IMR-90 (cell line): ENCODE measurements at regions not wholly inside any gene's neighbourhood (a gene's known extent, or its start where the extent isn't known, plus 50 kb on each side); places are given as distances from the start of the nearest gene placed in this dataset.

ENCODE experiments used
- ATAC-seq: fragments of 200-7000 bp; cut with Tn5 transposase; 2 replicates; pipeline ENCODE4 v1.9.1; 2020; ENCODE audit warnings: low read depth, mild to moderate bottlenecking, moderate library complexity
- BruUV-seq: library from RNA; stranded (reverse); fragments of 400-500 nt; replicated peaks from 2 replicates; lab custom pipeline; 2021; lab: Mats Ljungman, UMichigan
- CTCF ChIA-PET: fragments of 300-600 bp; formaldehyde crosslinking; extraction: SDS; loops from one replicate; lab custom pipeline; 2021; ENCODE audit warnings: antibody characterized with exemption; lab: Yijun Ruan, JAX
- POLR2A ChIA-PET: fragments of 300-600 bp; sonication (Branson Sonifier 250); formaldehyde crosslinking; loops from one replicate; lab custom pipeline; 2022; ENCODE audit warnings: antibody characterized with exemption; ENCODE audit not compliant: unreplicated experiment; lab: Charles Lee
- DNase-seq: peaks from one replicate; pipeline ENCODE4 v3.0.0; 2013
- H2AFZ ChIP-seq: replicated peaks from 2 replicates; pipeline ENCODE3; 2013; ENCODE audit warnings: low read length, mild to moderate bottlenecking; ENCODE audit not compliant: poor library complexity
- H2AK5ac ChIP-seq: 2 replicates; pipeline ENCODE4 v1.6.1; 2013; ENCODE audit warnings: low read depth, low read length, inconsistent platforms
- H2AK9ac ChIP-seq: replicated peaks from 2 replicates; pipeline ENCODE3; 2013; ENCODE audit warnings: mild to moderate bottlenecking, low read depth, low read length, moderate library complexity; ENCODE audit not compliant: poor library complexity
- H2BK120ac ChIP-seq: 2 replicates; pipeline ENCODE4 v1.6.1; 2013; ENCODE audit warnings: low read depth, low read length, inconsistent platforms
- H2BK15ac ChIP-seq: 3 replicates; pipeline ENCODE4 v1.6.1; 2013; ENCODE audit warnings: low read depth, low read length, inconsistent platforms
- H2BK20ac ChIP-seq: 2 replicates; pipeline ENCODE4 v1.6.1; 2013; ENCODE audit warnings: low read depth, mild to moderate bottlenecking, inconsistent platforms, low read length, moderate library complexity
- H2BK5ac ChIP-seq: 2 replicates; pipeline ENCODE4 v1.6.1; 2013; ENCODE audit warnings: mild to moderate bottlenecking, low read depth, low read length, inconsistent platforms; ENCODE audit not compliant: poor library complexity, severe bottlenecking
- H3K14ac ChIP-seq: replicated peaks from 2 replicates; pipeline ENCODE4 v1.6.1; 2013; ENCODE audit warnings: low read depth, low read length, inconsistent platforms
- H3K18ac ChIP-seq: 2 replicates; pipeline ENCODE4 v1.6.1; 2013; ENCODE audit warnings: low read depth, low read length, control low read depth
- H3K23ac ChIP-seq: 2 replicates; pipeline ENCODE4 v1.6.1; 2013; ENCODE audit warnings: low read depth, low read length, inconsistent platforms
- H3K27ac ChIP-seq: 2 replicates; pipeline ENCODE4 v1.5.1; 2013; ENCODE audit warnings: mild to moderate bottlenecking, control low read depth, low read length; ENCODE audit not compliant: insufficient read depth
- H3K27me3 ChIP-seq: 2 replicates; pipeline ENCODE4 v1.6.1; 2013; ENCODE audit warnings: low read length; ENCODE audit not compliant: control insufficient read depth, insufficient read depth
- H3K36me3 ChIP-seq: 2 replicates; pipeline ENCODE4 v1.6.1; 2013; ENCODE audit warnings: low read length, mixed read lengths; ENCODE audit not compliant: control insufficient read depth, insufficient read depth
- H3K4ac ChIP-seq: 2 replicates; pipeline ENCODE4 v1.6.1; 2013; ENCODE audit warnings: low read depth, low read length, inconsistent platforms
- H3K4me1 ChIP-seq: 2 replicates; pipeline ENCODE4 v1.6.1; 2013; ENCODE audit warnings: low read length, mixed read lengths; ENCODE audit not compliant: control insufficient read depth, insufficient read depth
- H3K4me2 ChIP-seq: 2 replicates; pipeline ENCODE4 v1.6.1; 2013; ENCODE audit warnings: low read depth, mild to moderate bottlenecking, control low read depth, low read length, moderate library complexity
- H3K4me3 ChIP-seq: 2 replicates; pipeline ENCODE4 v1.5.1; 2013; ENCODE audit warnings: low read depth, mild to moderate bottlenecking, control low read depth, low read length, moderate library complexity; ENCODE audit not compliant: insufficient read depth
- H3K56ac ChIP-seq: 2 replicates; pipeline ENCODE4 v1.6.1; 2013; ENCODE audit warnings: low read length, inconsistent platforms; ENCODE audit not compliant: insufficient read depth; ENCODE audit errors: extremely low read depth
- H3K79me1 ChIP-seq, 2 experiments: 2 replicates each; pipeline ENCODE4 v1.6.1; 2013; ENCODE audit warnings: low read length in 2 of 2, inconsistent platforms in 1 of 2, low read depth in 1 of 2
- H3K9ac ChIP-seq: 2 replicates; pipeline ENCODE4 v1.6.1; 2013; ENCODE audit warnings: low read depth, low read length, control low read depth
- H3K9me1 ChIP-seq: 2 replicates; pipeline ENCODE4 v1.6.1; 2013; ENCODE audit warnings: low read length, inconsistent platforms; ENCODE audit not compliant: insufficient read depth
- H3K9me3 ChIP-seq: 2 replicates; pipeline ENCODE4 v1.6.1; 2013; ENCODE audit warnings: low read length; ENCODE audit not compliant: control insufficient read depth, insufficient read depth
- H4K20me1 ChIP-seq: 2 replicates; pipeline ENCODE4 v1.6.1; 2013; ENCODE audit warnings: low read length, inconsistent platforms; ENCODE audit not compliant: insufficient read depth
- H4K5ac ChIP-seq: 2 replicates; pipeline ENCODE4 v1.6.1; 2013; ENCODE audit warnings: mild to moderate bottlenecking, low read depth, low read length, control low read depth
- H4K8ac ChIP-seq, 2 experiments: 2 replicates each; pipeline ENCODE4 v1.6.1; 2013; ENCODE audit warnings: low read depth in 2 of 2, low read length in 2 of 2, control low read depth in 1 of 2, inconsistent platforms in 1 of 2
- H4K91ac ChIP-seq: 2 replicates; pipeline ENCODE4 v1.6.1; 2013; ENCODE audit warnings: low read depth, low read length, inconsistent platforms; ENCODE audit not compliant: insufficient read depth
- BHLHE40 ChIP-seq: fragments of 150-350 bp; IDR thresholded peaks from 2 replicates; pipeline ENCODE4 v1.6.1; 2016; ENCODE audit warnings: mild to moderate bottlenecking, low read depth, low read length
- FOS ChIP-seq: fragments of 150-350 bp; IDR thresholded peaks from 2 replicates; pipeline ENCODE4 v1.6.1; 2016; ENCODE audit warnings: low read depth, low read length
- MAFK ChIP-seq: IDR thresholded peaks from 2 replicates; pipeline ENCODE4 v1.6.1; 2012; ENCODE audit warnings: low read depth, low read length, improper control_type of control experiment
- MAZ ChIP-seq: IDR thresholded peaks from 2 replicates; pipeline ENCODE4 v1.6.1; 2012; ENCODE audit warnings: low read depth, mild to moderate bottlenecking, low read length, improper control_type of control experiment, moderate library complexity, borderline replicate concordance
- MXI1 ChIP-seq: IDR thresholded peaks from 2 replicates; pipeline ENCODE4 v1.6.1; 2012; ENCODE audit warnings: low read depth, mild to moderate bottlenecking, low read length, moderate library complexity, borderline replicate concordance
- NFE2L2 ChIP-seq: fragments of 150-350 bp; IDR thresholded peaks from 2 replicates; pipeline ENCODE4 v1.6.1; 2016; ENCODE audit warnings: low read depth, mild to moderate bottlenecking, low read length
- RAD21 ChIP-seq: IDR thresholded peaks from 2 replicates; pipeline ENCODE4 v1.6.1; 2012; ENCODE audit warnings: low read length, improper control_type of control experiment
- RCOR1 ChIP-seq: IDR thresholded peaks from 2 replicates; pipeline ENCODE4 v1.6.1; 2012; ENCODE audit warnings: mild to moderate bottlenecking, low read length, improper control_type of control experiment; ENCODE audit not compliant: insufficient replicate concordance
- RFX5 ChIP-seq: IDR thresholded peaks from 2 replicates; pipeline ENCODE4 v1.8.0; 2012; ENCODE audit warnings: low read depth, mild to moderate bottlenecking, low read length, moderate library complexity
- SMC3 ChIP-seq: fragments of 150-350 bp; IDR thresholded peaks from 2 replicates; pipeline ENCODE4 v1.6.1; 2016; ENCODE audit warnings: low read depth, mild to moderate bottlenecking, antibody characterized with exemption, low read length, moderate library complexity
- WGBS, 2 experiments: methylation state at CpG; one replicate each; pipeline versions ENCODE4 v1.1.5 to v1.1.7; 2013; ENCODE audit warnings: missing lambda C conversion rate in 2 of 2; ENCODE audit not compliant: insufficient read length in 1 of 2; ENCODE audit errors: extremely low coverage in 2 of 2; 5-methylcytosine and 5-hydroxymethylcytosine counted together
- dilution Hi-C: fragments of 300-500 bp; cut with HindIII; formaldehyde crosslinking; loops from one replicate; pipeline ENCODE4 v1.14.3; 2018; ENCODE audit warnings: low sequenced_read_pairs; ENCODE audit not compliant: unreplicated experiment
- in situ Hi-C: fragments of 300-500 bp; cut with MboI; formaldehyde crosslinking; loops from 3 replicates; pipeline ENCODE4 v1.14.3; 2019; ENCODE audit warnings: low sequenced_read_pairs, inconsistent platforms, mixed read lengths
- intact Hi-C: fragments of 100-400 bp; cut with micrococcal nuclease; formaldehyde crosslinking; loops from 2 replicates; pipeline ENCODE4 v1.10.0; 2022
- TF ChIP-seq, protein P1 (sequence below): fragments of 150-350 bp; IDR thresholded peaks from 2 replicates; pipeline ENCODE4 v1.6.1; 2016; ENCODE audit warnings: low read depth, mild to moderate bottlenecking, low read length, moderate library complexity, borderline replicate concordance
- TF ChIP-seq, protein P2 (sequence below): fragments of 150-350 bp; IDR thresholded peaks from 2 replicates; pipeline ENCODE4 v1.6.1; 2017; ENCODE audit warnings: mild to moderate bottlenecking, antibody characterized with exemption, low read length, low read depth
- TF ChIP-seq, protein P3 (sequence below): conservative IDR thresholded peaks from 2 replicates; pipeline ENCODE4 v1.5.1; 2012; ENCODE audit warnings: mild to moderate bottlenecking, low read depth, low read length, improper control_type of control experiment

DNA sequence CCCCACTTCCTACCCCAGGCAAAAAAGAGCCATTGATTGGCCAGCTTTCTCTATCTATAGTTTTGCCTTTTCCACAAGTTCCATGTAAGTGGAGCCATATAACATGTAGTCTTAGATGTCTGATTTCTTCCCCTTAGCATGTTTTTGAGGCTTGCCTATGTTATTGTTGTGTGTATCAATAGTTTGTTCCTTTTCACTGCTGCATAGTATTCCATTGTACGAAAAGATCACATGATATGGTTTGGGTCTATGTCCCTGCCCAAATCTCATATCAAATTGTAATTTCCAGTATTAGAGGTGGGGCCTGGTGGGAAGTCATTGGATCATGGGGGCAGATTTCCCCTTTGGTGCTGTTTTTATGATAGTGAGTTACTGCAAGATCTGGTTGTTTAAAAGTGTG lies 93.6 kb upstream of the RFLNA start:
- H3K27me3 ChIP-seq = peaks cover 14% of the 10 kb centered on the region
- H3K23ac ChIP-seq = no peak overlapping the region
- no peak overlapping the region for H2BK20ac ChIP-seq
- no peak overlapping the region for H3K4ac ChIP-seq
- intact Hi-C loops (no loop called here), dilution Hi-C loops (no loop called here), in situ Hi-C loops (no loop called here)
- H3K9me1 ChIP-seq = no peaks in the 10 kb centered on the region
- no peak overlapping the region for H3K56ac ChIP-seq
- POLR2A ChIA-PET = no interaction called here
- H2AFZ ChIP-seq = no peak overlapping the region
- CTCF ChIA-PET = no interaction called here
- no peak overlapping the region for H2AK9ac ChIP-seq
- no peak overlapping the region for H3K18ac ChIP-seq
- TF ChIP-seq, protein P1, sequence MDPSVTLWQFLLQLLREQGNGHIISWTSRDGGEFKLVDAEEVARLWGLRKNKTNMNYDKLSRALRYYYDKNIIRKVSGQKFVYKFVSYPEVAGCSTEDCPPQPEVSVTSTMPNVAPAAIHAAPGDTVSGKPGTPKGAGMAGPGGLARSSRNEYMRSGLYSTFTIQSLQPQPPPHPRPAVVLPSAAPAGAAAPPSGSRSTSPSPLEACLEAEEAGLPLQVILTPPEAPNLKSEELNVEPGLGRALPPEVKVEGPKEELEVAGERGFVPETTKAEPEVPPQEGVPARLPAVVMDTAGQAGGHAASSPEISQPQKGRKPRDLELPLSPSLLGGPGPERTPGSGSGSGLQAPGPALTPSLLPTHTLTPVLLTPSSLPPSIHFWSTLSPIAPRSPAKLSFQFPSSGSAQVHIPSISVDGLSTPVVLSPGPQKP = no peak
- TF ChIP-seq SMC3 = no peak
- no peak for TF ChIP-seq RCOR1
- TF ChIP-seq FOS = no peak
- no peak for TF ChIP-seq RAD21
- TF ChIP-seq MAZ = no peak
- TF ChIP-seq MXI1 = no peak
- TF ChIP-seq NFE2L2 = no peak
- TF ChIP-seq, protein P2, sequence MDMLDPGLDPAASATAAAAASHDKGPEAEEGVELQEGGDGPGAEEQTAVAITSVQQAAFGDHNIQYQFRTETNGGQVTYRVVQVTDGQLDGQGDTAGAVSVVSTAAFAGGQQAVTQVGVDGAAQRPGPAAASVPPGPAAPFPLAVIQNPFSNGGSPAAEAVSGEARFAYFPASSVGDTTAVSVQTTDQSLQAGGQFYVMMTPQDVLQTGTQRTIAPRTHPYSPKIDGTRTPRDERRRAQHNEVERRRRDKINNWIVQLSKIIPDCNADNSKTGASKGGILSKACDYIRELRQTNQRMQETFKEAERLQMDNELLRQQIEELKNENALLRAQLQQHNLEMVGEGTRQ = no peak
- no peak for TF ChIP-seq BHLHE40
- TF ChIP-seq RFX5 = no peak
- TF ChIP-seq, protein P3, sequence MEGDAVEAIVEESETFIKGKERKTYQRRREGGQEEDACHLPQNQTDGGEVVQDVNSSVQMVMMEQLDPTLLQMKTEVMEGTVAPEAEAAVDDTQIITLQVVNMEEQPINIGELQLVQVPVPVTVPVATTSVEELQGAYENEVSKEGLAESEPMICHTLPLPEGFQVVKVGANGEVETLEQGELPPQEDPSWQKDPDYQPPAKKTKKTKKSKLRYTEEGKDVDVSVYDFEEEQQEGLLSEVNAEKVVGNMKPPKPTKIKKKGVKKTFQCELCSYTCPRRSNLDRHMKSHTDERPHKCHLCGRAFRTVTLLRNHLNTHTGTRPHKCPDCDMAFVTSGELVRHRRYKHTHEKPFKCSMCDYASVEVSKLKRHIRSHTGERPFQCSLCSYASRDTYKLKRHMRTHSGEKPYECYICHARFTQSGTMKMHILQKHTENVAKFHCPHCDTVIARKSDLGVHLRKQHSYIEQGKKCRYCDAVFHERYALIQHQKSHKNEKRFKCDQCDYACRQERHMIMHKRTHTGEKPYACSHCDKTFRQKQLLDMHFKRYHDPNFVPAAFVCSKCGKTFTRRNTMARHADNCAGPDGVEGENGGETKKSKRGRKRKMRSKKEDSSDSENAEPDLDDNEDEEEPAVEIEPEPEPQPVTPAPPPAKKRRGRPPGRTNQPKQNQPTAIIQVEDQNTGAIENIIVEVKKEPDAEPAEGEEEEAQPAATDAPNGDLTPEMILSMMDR = no peak
- no peak for TF ChIP-seq MAFK
- H3K4me1 ChIP-seq = no peaks in the 10 kb centered on the region
- H3K27ac ChIP-seq = no peak overlapping the region
- no peak overlapping the region for H3K4me3 ChIP-seq
- H4K20me1 ChIP-seq = no peaks in the 10 kb centered on the region
- ATAC-seq (no peak), DNase-seq (no peak)
- no peaks in the 10 kb centered on the region for H3K36me3 ChIP-seq
- no peak overlapping the region for H3K14ac ChIP-seq
- no peak overlapping the region for H3K4me2 ChIP-seq
- H3K79me1 ChIP-seq = no peaks in the 10 kb centered on the region
- no peak overlapping the region for H2AK5ac ChIP-seq
- no peak overlapping the region for H4K5ac ChIP-seq
- H4K91ac ChIP-seq = no peak overlapping the region
- no peak overlapping the region for H2BK120ac ChIP-seq
- no peak overlapping the region for H3K9ac ChIP-seq
- H3K9me3 ChIP-seq = peaks cover 12% of the 10 kb centered on the region
- no TSS peak for BruUV-seq
- no peak overlapping the region for H2BK5ac ChIP-seq
- no CpG with 5 or more reads among the region's 1 CpG for WGBS, 2 experiments
- no peak overlapping the region for H4K8ac ChIP-seq
- no peak overlapping the region for H2BK15ac ChIP-seq
